ENCODE measurements at regions not wholly inside any gene's neighbourhood (a gene's known extent, or its start where the extent isn't known, plus 50 kb on each side); places are given as distances from the start of the nearest gene placed in this dataset.

- TF ChIP-seq POLR2A (IDR thresholded peaks at IDR 0.05) (no peak), POLR2AphosphoS5 (IDR thresholded peaks at IDR 0.05) (no peak)
- TF ChIP-seq, protein P1, sequence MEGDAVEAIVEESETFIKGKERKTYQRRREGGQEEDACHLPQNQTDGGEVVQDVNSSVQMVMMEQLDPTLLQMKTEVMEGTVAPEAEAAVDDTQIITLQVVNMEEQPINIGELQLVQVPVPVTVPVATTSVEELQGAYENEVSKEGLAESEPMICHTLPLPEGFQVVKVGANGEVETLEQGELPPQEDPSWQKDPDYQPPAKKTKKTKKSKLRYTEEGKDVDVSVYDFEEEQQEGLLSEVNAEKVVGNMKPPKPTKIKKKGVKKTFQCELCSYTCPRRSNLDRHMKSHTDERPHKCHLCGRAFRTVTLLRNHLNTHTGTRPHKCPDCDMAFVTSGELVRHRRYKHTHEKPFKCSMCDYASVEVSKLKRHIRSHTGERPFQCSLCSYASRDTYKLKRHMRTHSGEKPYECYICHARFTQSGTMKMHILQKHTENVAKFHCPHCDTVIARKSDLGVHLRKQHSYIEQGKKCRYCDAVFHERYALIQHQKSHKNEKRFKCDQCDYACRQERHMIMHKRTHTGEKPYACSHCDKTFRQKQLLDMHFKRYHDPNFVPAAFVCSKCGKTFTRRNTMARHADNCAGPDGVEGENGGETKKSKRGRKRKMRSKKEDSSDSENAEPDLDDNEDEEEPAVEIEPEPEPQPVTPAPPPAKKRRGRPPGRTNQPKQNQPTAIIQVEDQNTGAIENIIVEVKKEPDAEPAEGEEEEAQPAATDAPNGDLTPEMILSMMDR (IDR thresholded peaks at IDR 0.05 in 8 of 11, conservative IDR thresholded peaks at IDR 0.05 in 3 of 11), result no peak
Measured at GRCh38 chr5:85205430-85205829, 820.8 kb upstream of the EDIL3 start.
